H1 (cell line): ENCODE measurements at regions not wholly inside any gene's neighbourhood (a gene's known extent, or its start where the extent isn't known, plus 50 kb on each side); places are given as distances from the start of the nearest gene placed in this dataset.

Source experiments
- BACH1 ChIP-seq: IDR thresholded peaks from 2 replicates; pipeline ENCODE4 v1.6.1; 2012; ENCODE audit warnings: low read length, improper control_type of control experiment
- CHD7 ChIP-seq: fragments of 300-600 bp; sonication (generic); IDR thresholded peaks from 2 replicates; pipeline ENCODE4 v1.7.1; 2012; ENCODE audit warnings: low read length, moderate library complexity, mild to moderate bottlenecking, inconsistent platforms; ENCODE audit not compliant: insufficient replicate concordance
- FOSL1 ChIP-seq: IDR thresholded peaks from 2 replicates; pipeline ENCODE4 v1.6.1; 2011; ENCODE audit warnings: mild to moderate bottlenecking, low read depth, low read length, moderate library complexity; ENCODE audit not compliant: insufficient read depth
- MAFK ChIP-seq: IDR thresholded peaks from 2 replicates; pipeline ENCODE4 v1.6.1; 2012; ENCODE audit warnings: low read depth, mild to moderate bottlenecking, improper control_type of control experiment, low read length
- POU5F1 ChIP-seq: IDR thresholded peaks from 2 replicates; pipeline ENCODE4 v1.6.1; 2011; ENCODE audit warnings: low read depth, mild to moderate bottlenecking, low read length, moderate library complexity
- RNF2 ChIP-seq: fragments of 200-900, 300-1000 bp; sonication (generic); IDR thresholded peaks from 2 replicates; pipeline ENCODE4 v1.7.1; 2016; ENCODE audit warnings: borderline replicate concordance, low read depth, mild to moderate bottlenecking, antibody characterized with exemption, low read length; ENCODE audit not compliant: poor library complexity, severe bottlenecking; ENCODE audit errors: missing control alignments
- SIN3A ChIP-seq, 2 experiments: IDR thresholded peaks in 1 of 2; conservative IDR thresholded peaks in 1 of 2; 2 replicates each; pipeline ENCODE4 v1.6.1; 2011 to 2012; ENCODE audit warnings: low read length in 2 of 2, improper control_type of control experiment in 1 of 2, low read depth in 1 of 2, mild to moderate bottlenecking in 1 of 2
- SIX5 ChIP-seq: IDR thresholded peaks from 2 replicates; pipeline ENCODE4 v1.6.1; 2011; ENCODE audit warnings: mild to moderate bottlenecking, low read depth, low read length
- SP2 ChIP-seq: IDR thresholded peaks from 2 replicates; pipeline ENCODE4 v1.6.1; 2012; ENCODE audit warnings: mild to moderate bottlenecking, low read length, inconsistent platforms
- TCF12 ChIP-seq: IDR thresholded peaks from 2 replicates; pipeline ENCODE4 v1.6.1; 2011; ENCODE audit warnings: low read depth, mild to moderate bottlenecking, low read length

GRCh38 chr4:45353161-45353560 is 626.8 kb upstream of the GNPDA2 start (continued):
- TF ChIP-seq CHD7 = no peak
- TF ChIP-seq RNF2 = no peak
- TF ChIP-seq POU5F1 = no peak
- no peak for TF ChIP-seq SP2
- no peak for TF ChIP-seq FOSL1
- TF ChIP-seq TCF12 = no peak
- TF ChIP-seq MAFK = no peak
- TF ChIP-seq SIN3A (conservative IDR thresholded peaks at IDR 0.05 in 1 of 2, IDR thresholded peaks at IDR 0.05 in 1 of 2; ENCODE audit: low read depth in 1 of 2, low read length in 2 of 2) = no peak
- TF ChIP-seq SIX5 = no peak
- TF ChIP-seq BACH1 = no peak
- TF ChIP-seq, all 59 proteins: peak for 0
